Tibial nerve (tissue), 4 donors: ENCODE measurements at regions not wholly inside any gene's neighbourhood (a gene's known extent, or its start where the extent isn't known, plus 50 kb on each side); places are given as distances from the start of the nearest gene placed in this dataset.
"Not testable (repeated sequence)": the region's sequence is repeated elsewhere in the genome, so short reads cannot be mapped to it uniquely, and the experiment has no call there.

Experiments used
- DNase-seq, 2 donors: peaks; one replicate each; pipeline ENCODE4 v3.0.0-alpha.2; 2019; ENCODE audit warnings: low spot score in 2 of 2
- H3K27ac ChIP-seq, 4 donors: fragments of 200-600 bp; sonication (generic) in 3 of 4; one replicate each; pipeline ENCODE4 v1.5.1; 2017 to 2019; ENCODE audit warnings: mild to moderate bottlenecking in 1 of 4
- H3K27me3 ChIP-seq, 2 donors: fragments of 200-600 bp; sonication (generic) in 1 of 2; one replicate each; pipeline versions ENCODE4 v1.5.1 to v1.6.0; 2017 to 2019
- H3K36me3 ChIP-seq, 3 donors: fragments of 200-600 bp; sonication (generic); one replicate each; pipeline ENCODE4 v1.5.1; 2018 to 2019
- H3K4me1 ChIP-seq, 4 donors: fragments of 200-600 bp; sonication (generic) in 3 of 4; one replicate each; pipeline ENCODE4 v1.5.1; 2017 to 2019
- H3K4me3 ChIP-seq, 4 donors: fragments of 200-600 bp; sonication (generic) in 3 of 4; one replicate each; pipeline ENCODE4 v1.5.1; 2017 to 2019; ENCODE audit warnings: mild to moderate bottlenecking in 1 of 4, moderate library complexity in 1 of 4
- H3K9me3 ChIP-seq, 4 donors: fragments of 200-600 bp; sonication (generic) in 3 of 4; one replicate each; pipeline ENCODE4 v1.5.1; 2017 to 2019
- CTCF ChIP-seq, 5 experiments: fragments of 200-600 bp in 3 of 5; fragments of 450-650 bp in 2 of 5; sonication (generic) in 3 of 5; IDR thresholded peaks; one replicate each; pipeline ENCODE4 v1.5.1; 2016 to 2019; ENCODE audit warnings: antibody characterized with exemption in 5 of 5, mild to moderate bottlenecking in 3 of 5, moderate library complexity in 2 of 5
- EP300 ChIP-seq, 2 donors: sonication (generic); formaldehyde crosslinking; IDR thresholded peaks; one replicate each; pipeline ENCODE4 v1.6.1; 2017; ENCODE audit warnings: antibody characterized with exemption in 2 of 2, mild to moderate bottlenecking in 1 of 2
- POLR2A ChIP-seq, 2 donors: fragments of 450-650 bp; IDR thresholded peaks; one replicate each; pipeline ENCODE4 v1.6.1; 2017; ENCODE audit warnings: antibody characterized with exemption in 2 of 2, mild to moderate bottlenecking in 2 of 2, moderate library complexity in 2 of 2
- WGBS, 2 donors: methylation state at CpG; one replicate each; pipeline ENCODE4 v1.1.5; 2018; 5-methylcytosine and 5-hydroxymethylcytosine counted together

GRCh38 chr17:14427900-14428647 is 127.2 kb downstream of the HS3ST3B1 start:
- H3K27ac ChIP-seq: no peak overlapping the region
- TF ChIP-seq CTCF (IDR thresholded peaks at IDR 0.05): no peak
- no peak for TF ChIP-seq POLR2A (IDR thresholded peaks at IDR 0.05)
- no peak for TF ChIP-seq EP300 (IDR thresholded peaks at IDR 0.05)
- H3K9me3 ChIP-seq: no peaks in the 10 kb centered on the region
- H3K36me3 ChIP-seq: no peaks in the 10 kb centered on the region
- WGBS, 2 donors: 47 to 53% methylated on average over 14 of the region's 14 CpGs
- no peaks in the 10 kb centered on the region for H3K27me3 ChIP-seq
- DNase-seq: no peak
- H3K4me3 ChIP-seq: no peak overlapping the region
- H3K4me1 ChIP-seq: no peaks in the 10 kb centered on the region

DNA sequence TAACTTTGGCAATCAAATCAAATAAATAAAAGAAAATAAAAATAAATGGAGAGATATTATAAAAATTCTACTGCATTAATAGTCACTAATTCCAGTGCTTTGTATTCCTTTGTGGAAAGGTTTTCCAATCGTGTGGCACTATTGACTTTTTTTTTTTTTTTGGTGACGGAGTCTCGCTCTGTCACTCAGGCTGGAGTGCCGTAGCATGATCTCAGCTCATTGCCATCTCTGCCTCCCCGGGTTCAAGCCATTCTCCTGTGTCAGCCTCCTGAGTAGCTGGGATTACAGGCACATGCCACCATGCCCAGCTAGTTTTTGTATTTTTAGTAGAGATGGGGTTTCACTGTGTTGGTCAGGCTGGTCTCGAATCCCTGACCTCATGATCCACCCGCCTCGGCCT is 122.3 kb downstream of the HS3ST3B1 start:
- H3K4me1 ChIP-seq, H3K9me3 ChIP-seq, H3K4me3 ChIP-seq, H3K27ac ChIP-seq, H3K27me3 ChIP-seq, H3K36me3 ChIP-seq, DNase-seq: not testable (repeated sequence)
- WGBS, 2 donors: 84 to 86% methylated on average over 8 of the region's 8 CpGs

DNA sequence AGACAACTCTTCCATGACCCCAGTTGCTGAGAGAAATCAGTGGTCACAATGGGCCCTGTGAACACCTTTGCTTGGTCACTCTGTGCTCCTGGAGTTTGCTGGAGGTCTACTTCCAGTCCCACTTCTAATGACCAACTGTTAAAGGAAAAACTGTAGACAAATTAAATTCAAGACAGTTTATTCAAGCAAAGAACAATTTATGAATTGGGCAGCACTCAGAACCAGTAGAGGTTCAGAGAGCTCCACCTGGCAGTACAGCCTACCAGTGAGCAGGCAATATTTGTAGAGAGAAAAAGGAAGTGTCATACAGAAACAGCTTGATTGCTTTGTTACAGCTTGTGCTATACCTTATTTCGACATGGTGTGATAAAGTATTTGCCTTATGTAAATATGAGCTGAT is 116.5 kb downstream of the HS3ST3B1 start:
- 88 to 90% methylated on average over 1 of the region's 1 CpG for WGBS, 2 donors
- no peak for DNase-seq
- TF ChIP-seq POLR2A (IDR thresholded peaks at IDR 0.05) (no peak), CTCF (IDR thresholded peaks at IDR 0.05) (no peak), EP300 (IDR thresholded peaks at IDR 0.05) (no peak)
- no peak overlapping the region for H3K4me3 ChIP-seq
- H3K27ac ChIP-seq: no peak overlapping the region
- no peaks in the 10 kb centered on the region for H3K36me3 ChIP-seq
- peaks cover 0 to 13% (median 0%) of the 10 kb centered on the region in 4 donors for H3K9me3 ChIP-seq
- no peaks in the 10 kb centered on the region for H3K27me3 ChIP-seq
- no peaks in the 10 kb centered on the region for H3K4me1 ChIP-seq

DNA sequence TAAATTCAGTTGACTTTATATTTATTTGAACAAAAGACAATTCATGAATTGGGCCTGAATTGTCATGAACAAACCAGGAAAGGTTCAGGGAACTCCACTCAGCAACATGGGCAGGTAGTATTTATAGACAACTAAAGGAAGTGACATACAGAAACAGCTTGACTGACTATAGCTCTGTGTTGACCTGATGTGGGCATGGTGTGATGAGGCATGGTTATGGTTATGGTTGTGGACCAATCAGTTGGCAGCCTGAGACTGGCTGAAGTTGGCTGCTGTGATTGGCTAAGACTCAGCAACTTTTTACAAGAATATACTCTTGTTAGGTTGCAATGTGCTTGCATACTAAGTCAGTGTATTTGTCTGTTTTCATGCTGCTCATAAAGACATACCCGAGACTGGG is 108.4 kb downstream of the HS3ST3B1 start:
- H3K9me3 ChIP-seq: no peaks in the 10 kb centered on the region
- H3K4me1 ChIP-seq: no peaks in the 10 kb centered on the region
- no peak for TF ChIP-seq CTCF (IDR thresholded peaks at IDR 0.05)
- TF ChIP-seq EP300 (IDR thresholded peaks at IDR 0.05): no peak
- no peak for TF ChIP-seq POLR2A (IDR thresholded peaks at IDR 0.05)
- 9 to 85% methylated on average over 1 of the region's 1 CpG for WGBS, 2 donors
- H3K27ac ChIP-seq: no peak overlapping the region
- no peak for DNase-seq
- H3K4me3 ChIP-seq: no peak overlapping the region
- H3K36me3 ChIP-seq: no peaks in the 10 kb centered on the region
- no peaks in the 10 kb centered on the region for H3K27me3 ChIP-seq

DNA sequence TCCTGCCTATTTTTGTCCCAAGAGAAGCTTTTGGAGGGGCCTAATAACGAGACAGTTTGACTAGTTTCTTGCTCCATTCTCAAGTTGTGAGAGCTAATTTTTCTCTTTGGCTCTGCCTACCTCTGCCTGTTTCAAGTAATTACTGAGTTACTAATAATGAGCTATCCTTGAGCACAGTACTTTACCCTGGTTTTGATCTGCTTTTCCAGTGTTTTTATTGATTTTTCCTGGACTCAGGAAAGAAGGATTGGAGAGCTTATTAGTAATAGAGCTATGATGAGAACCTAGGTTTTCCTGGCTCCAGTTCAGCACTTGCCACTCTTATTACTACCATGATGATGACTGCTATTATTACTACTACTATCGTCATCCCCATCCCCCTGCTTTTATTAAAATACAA is 106.7 kb downstream of the HS3ST3B1 start:
- Histone ChIP-seq H3K36me3 (no peaks in the 10 kb centered on the region), H3K27me3 (no peaks in the 10 kb centered on the region), H3K9me3 (peaks cover 0 to 5% (median 0%) of the 10 kb centered on the region in 4 donors), H3K4me3 (no peak overlapping the region), H3K27ac (no peak overlapping the region), H3K4me1 (no peaks in the 10 kb centered on the region)
- no peak for DNase-seq
- TF ChIP-seq CTCF (IDR thresholded peaks at IDR 0.05): no peak
- no peak for TF ChIP-seq POLR2A (IDR thresholded peaks at IDR 0.05)
- TF ChIP-seq EP300 (IDR thresholded peaks at IDR 0.05): no peak
- WGBS, 2 donors: 63 to 76% methylated on average over 2 of the region's 2 CpGs
